GM19468 (cell line): ENCODE measurements at regions not wholly inside any gene's neighbourhood (a gene's known extent, or its start where the extent isn't known, plus 50 kb on each side); places are given as distances from the start of the nearest gene placed in this dataset.

ENCODE experiments used
- ATAC-seq: cut with Tn5 transposase; IDR thresholded peaks from one replicate; pipeline ENCODE4 v1.9.1; 2021; ENCODE audit warnings: mild to moderate bottlenecking, moderate library complexity, moderate number of reproducible peaks; ENCODE audit not compliant: unreplicated experiment; ENCODE audit errors: extremely low read depth

GRCh38 chr6:148068437-148069061 lies 274.1 kb upstream of the SASH1 start:
- no peak for ATAC-seq

DNA sequence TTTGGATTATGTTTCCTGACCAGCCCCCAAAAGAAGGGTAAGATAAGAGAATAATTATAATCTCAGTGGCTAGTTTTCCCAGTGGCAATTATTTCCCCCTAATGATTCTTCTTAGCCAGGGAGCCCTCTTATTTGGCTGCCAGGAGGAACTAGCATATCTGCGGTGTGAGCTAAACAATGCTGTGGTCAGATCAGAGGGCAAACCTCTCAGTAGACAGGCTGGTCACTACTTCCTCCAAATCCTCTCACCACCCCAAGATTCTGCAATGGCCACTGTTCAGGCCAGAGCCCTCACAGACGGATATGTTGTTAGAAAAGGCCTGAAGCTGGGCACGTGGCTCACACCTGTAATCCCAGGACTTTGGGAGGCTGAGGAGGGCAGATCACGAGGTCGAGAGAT lies 273.4 kb upstream of the SASH1 start:
- ATAC-seq: no peak

GRCh38 chr6:148074291-148074690 lies 268.3 kb upstream of the SASH1 start:
- no peak for ATAC-seq

DNA sequence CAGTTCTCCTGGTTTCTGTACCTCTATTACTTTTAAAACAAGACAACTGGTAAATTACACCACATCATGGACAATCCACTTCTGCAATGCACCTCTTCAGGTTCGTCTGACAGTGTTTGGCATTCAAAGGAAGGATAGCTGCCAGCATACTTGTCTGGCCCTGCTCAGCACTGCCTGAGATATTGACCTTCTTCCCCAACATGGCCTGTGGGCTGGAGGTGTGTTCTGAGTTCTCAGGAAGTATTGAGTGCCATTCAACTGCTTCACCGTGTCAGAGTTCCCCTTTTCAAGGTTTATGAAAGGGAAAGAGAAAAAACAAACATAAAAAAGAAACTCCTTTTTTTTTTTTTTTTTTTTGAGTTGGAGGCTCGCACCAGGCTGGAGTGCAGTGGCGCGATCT lies 267.9 kb upstream of the SASH1 start:
- peak; percentile 51 for ATAC-seq

DNA sequence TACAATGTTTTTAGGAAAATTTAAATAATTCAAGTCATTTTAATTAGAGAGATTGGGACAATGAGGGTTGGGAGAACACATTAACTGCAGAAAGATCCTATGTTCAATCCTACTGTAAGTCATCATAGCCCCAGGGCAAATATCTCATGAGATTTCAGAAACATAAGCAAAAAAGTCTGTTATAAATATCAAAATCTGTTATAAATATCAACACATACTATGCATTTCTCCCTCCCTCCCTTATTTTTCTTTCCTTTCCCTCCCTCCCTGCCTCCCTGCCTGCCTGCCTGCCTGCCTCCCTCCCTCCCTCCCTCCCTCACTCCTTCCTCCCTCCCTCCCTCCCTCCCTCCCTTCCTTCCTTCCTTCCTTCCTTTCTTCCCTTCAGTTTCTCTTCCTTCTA lies 267.3 kb upstream of the SASH1 start:
- ATAC-seq: no peak

DNA sequence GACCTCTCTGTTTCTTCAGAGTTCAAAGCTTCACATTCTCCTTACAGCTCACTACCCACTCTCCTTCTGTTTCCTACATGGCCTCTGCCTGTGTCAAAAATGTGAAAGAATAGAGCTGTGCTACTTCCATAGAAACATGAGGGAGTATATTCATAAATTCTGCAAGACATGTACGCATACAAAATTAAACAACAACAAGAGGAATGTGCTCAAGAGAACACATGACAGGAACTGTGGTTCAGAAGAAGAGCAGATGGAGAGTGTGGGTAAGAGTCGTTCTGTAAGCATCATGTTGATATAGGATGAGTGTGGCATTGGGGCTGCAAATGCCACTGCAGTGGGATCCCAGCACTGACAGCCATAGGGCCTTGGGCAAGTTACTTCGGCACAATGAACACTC lies 266.6 kb upstream of the SASH1 start:
- ATAC-seq: no peak

- no peak for ATAC-seq
Measured at GRCh38 chr6:148080315-148080714, 262.3 kb upstream of the SASH1 start.

- no peak for ATAC-seq
Measured at GRCh38 chr6:148081076-148081475, 261.6 kb upstream of the SASH1 start.

DNA sequence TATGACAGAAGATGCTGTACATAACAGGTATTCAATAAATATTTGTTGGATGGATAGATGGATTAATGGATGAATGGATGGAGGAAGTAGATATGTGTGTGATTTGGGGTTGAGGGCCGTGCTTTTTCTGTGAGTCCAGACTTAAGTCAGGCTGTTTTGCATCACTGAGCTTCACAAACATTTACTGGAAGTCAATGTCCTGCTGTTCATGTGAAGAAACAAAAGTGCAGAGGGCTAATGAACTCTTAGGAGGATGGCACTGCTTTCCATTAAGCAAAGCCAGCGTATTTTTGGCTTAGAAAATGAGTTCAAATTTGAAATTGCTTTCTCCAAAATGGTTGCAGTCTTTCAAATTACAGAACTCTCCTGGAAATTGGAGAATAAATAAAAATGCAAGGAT lies 260.6 kb upstream of the SASH1 start:
- ATAC-seq: no peak

DNA sequence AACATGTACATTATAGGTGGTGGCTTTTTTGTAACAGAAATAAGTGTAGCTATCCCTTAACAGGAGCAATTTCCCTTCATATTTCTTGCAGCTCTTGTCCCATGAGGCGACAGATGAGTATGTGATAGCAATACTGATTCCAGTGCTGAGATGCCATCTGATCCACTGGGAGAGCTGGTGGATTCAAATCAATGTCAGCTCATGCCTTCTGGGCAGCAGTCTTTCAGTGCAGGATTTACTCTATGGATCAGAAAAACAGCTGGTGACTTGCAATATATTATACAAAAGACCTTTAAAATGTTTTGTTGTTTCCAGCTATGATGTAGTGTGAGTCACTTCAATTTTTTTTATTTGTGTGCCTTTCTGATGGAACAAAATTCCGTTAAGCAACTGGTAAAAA lies 259.9 kb upstream of the SASH1 start:
- ATAC-seq: no peak

- ATAC-seq: no peak
Measured at GRCh38 chr6:148085631-148086331, 256.9 kb upstream of the SASH1 start.

- no peak for ATAC-seq
Measured at GRCh38 chr6:148086386-148086785, 256.3 kb upstream of the SASH1 start.

GRCh38 chr6:148086843-148087242 lies 255.8 kb upstream of the SASH1 start:
- ATAC-seq: no peak

DNA sequence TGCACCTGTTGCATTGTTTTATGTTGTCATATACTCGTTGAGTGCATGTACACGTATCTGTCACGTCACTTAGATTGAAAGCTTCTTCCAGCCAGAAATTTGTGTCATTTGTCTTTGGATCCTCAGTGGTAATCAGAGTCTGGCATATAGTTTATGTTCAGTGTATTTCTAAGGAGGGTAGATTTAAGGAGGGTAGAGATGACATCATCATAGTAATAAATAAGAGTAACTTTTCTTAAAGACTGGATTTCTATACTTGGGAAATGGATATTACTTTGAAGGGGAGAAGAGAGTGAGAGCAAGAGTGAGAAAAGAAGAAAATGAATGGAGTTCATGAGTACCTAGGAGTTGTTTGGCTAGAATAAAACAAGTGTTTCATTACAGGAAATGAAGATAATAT lies 255.0 kb upstream of the SASH1 start:
- ATAC-seq: no peak

DNA sequence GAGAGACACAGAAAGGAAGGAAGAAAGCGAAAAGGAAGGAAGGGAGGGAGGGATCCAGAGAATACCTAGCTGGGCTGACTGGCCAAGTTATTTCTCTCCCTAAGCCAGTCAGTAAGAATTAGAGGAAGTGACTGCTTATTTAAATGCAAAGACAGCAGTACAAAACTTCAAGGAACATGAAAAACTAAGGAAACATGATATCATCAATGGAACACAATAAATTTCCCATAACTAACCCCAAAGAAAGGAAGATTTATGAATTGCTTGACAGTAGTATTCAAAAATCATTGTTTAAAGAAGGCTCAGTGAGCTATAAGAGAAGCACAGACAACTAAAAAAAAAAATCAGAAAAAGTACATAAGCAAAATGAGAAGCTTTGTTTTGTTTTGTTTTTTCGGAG lies 252.3 kb upstream of the SASH1 start:
- ATAC-seq: no peak

DNA sequence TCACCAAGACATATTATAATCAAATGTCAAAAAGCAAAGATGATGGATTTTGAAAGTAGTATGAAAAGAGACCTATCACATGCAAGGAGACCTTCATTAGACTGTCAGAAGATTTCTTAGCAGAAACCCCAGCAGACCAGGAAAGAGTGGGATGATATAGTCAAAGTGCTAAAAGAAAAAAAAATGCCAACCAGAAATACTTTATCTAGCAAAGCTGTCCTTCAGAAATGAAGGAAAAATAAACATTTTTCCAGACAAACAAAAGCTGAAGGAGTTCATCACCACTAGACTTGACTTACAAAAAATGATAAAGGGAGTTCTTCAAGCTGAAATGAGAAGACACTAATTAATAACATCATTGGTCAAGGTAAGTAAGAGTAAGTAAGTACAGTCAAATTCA lies 251.2 kb upstream of the SASH1 start:
- no peak for ATAC-seq

GRCh38 chr6:148103436-148103835 lies 239.2 kb upstream of the SASH1 start:
- no peak for ATAC-seq

- no peak for ATAC-seq
Measured at GRCh38 chr6:148104131-148104530, 238.5 kb upstream of the SASH1 start.

DNA sequence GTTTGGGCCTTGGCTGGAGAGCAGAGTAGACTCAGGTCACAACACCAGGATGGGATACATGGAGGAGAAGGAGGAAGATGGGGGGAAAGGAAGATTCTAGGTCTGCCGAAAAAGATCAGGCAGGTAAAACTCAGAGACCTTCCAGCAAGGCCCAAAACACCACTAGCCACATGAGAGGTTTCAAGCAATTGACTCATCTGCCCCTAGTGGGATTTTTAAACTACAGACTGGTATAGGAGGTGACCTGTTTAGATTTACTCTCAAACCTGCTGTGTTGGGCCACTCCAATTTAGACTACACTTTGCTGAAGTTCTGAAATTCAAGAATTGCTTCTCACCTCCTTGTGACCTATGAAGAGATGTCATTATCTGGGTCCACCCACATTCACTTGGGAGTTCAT lies 236.9 kb upstream of the SASH1 start:
- no peak for ATAC-seq

DNA sequence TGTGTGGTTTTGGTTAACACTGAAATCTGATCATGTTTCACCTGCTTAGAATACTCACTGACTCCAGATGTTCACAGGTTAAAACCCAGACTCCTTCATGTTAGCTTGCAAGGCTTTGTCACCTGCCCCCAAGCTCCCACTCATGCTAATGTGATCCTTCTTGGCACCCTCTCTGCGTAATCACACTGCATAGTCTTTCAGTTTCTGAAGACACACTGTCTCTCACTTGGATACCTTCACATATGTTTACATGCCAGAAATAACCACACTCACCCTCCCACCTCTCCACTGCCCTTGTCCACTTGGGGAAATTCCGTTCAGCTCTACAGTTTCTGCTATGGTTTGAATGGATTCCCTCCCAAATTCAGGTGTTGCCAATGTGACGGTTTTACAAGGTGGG lies 234.7 kb upstream of the SASH1 start:
- ATAC-seq: no peak

DNA sequence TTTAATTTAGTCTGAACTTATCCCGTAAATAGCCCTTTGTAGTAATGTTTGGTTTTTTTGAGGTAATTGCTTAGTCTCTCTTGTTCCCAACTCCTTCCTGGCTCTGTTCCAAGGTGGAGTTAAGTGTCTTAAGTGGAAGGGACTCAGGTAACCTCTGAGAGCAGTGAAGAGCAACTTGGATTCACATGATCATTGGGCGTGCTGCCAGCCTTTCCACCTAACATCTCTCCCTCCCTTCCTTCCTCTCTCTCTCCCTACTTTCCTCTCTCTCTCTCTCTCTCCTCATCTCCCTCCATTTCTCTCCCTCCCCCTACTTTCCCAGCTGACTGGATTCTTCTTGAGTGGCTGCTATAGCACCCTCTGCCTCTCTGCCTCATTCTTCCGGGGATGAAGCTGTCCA lies 232.9 kb upstream of the SASH1 start:
- ATAC-seq: no peak

GRCh38 chr6:148110925-148111324 lies 231.7 kb upstream of the SASH1 start:
- ATAC-seq: no peak
